Endothelial cell (in vitro differentiated cells): ENCODE measurements at regions not wholly inside any gene's neighbourhood (a gene's known extent, or its start where the extent isn't known, plus 50 kb on each side); places are given as distances from the start of the nearest gene placed in this dataset.

ENCODE experiments used
- DNase-seq: peaks from one replicate; pipeline ENCODE4 v3.0.0; 2021; ENCODE audit warnings: low spot score
- H3K27ac Mint-ChIP-seq: one replicate; pipeline ENCODE4 v1.8.0; 2021; ENCODE audit warnings: mixed read lengths, inconsistent platforms; ENCODE audit not compliant: unreplicated experiment
- H3K27me3 Mint-ChIP-seq: one replicate; pipeline ENCODE4 v1.8.0; 2021; ENCODE audit warnings: mild to moderate bottlenecking, moderate library complexity, mixed read lengths, inconsistent platforms; ENCODE audit not compliant: unreplicated experiment
- H3K36me3 Mint-ChIP-seq: one replicate; pipeline ENCODE4 v1.8.0; 2021; ENCODE audit warnings: mild to moderate bottlenecking, low read depth, mixed read lengths, inconsistent platforms; ENCODE audit not compliant: unreplicated experiment
- H3K4me1 Mint-ChIP-seq: one replicate; pipeline ENCODE4 v1.8.0; 2021; ENCODE audit warnings: mild to moderate bottlenecking, mixed read lengths, inconsistent platforms; ENCODE audit not compliant: unreplicated experiment
- H3K4me3 Mint-ChIP-seq: one replicate; pipeline ENCODE4 v1.8.0; 2021; ENCODE audit warnings: mild to moderate bottlenecking, mixed read lengths, inconsistent platforms; ENCODE audit not compliant: unreplicated experiment
- H3K9me3 Mint-ChIP-seq: one replicate; pipeline ENCODE4 v1.8.0; 2021; ENCODE audit warnings: mixed read lengths, inconsistent platforms; ENCODE audit not compliant: unreplicated experiment
- CTCF ChIP-seq: fragments of 200-600 bp; sonication (generic); IDR thresholded peaks from one replicate; pipeline ENCODE4 v1.5.0; 2021; ENCODE audit warnings: antibody characterized with exemption; ENCODE audit not compliant: unreplicated experiment

- Mint-ChIP-seq H3K36me3 (no peaks in the 10 kb centered on the region), H3K4me3 (no peak overlapping the region), H3K27ac (no peak overlapping the region), H3K27me3 (peaks cover 7% of the 10 kb centered on the region), H3K4me1 (peaks cover 12% of the 10 kb centered on the region), H3K9me3 (no peaks in the 10 kb centered on the region)
- no peak for DNase-seq
- TF ChIP-seq CTCF = no peak
Observed at GRCh38 chr15:95254263-95254662, 1022.9 kb downstream of the MCTP2 start.

- Mint-ChIP-seq H3K4me1 (peaks cover 34% of the 10 kb centered on the region), H3K27me3 (peaks cover 7% of the 10 kb centered on the region), H3K36me3 (no peaks in the 10 kb centered on the region), H3K27ac (peak overlapping the region; percentile 76), H3K4me3 (no peak overlapping the region), H3K9me3 (no peaks in the 10 kb centered on the region)
- DNase-seq = peak; percentile 67
- TF ChIP-seq CTCF = peak; percentile 90
Observed at GRCh38 chr15:95259513-95259912, 1028.2 kb downstream of the MCTP2 start.

- no peaks in the 10 kb centered on the region for H3K9me3 Mint-ChIP-seq
- peaks cover 32% of the 10 kb centered on the region for H3K4me1 Mint-ChIP-seq
- H3K27ac Mint-ChIP-seq = peak overlapping the region; percentile 76
- no peak overlapping the region for H3K4me3 Mint-ChIP-seq
- DNase-seq = peak; percentile 25
- no peaks in the 10 kb centered on the region for H3K36me3 Mint-ChIP-seq
- peaks cover 7% of the 10 kb centered on the region for H3K27me3 Mint-ChIP-seq
- no peak for TF ChIP-seq CTCF
Observed at GRCh38 chr15:95259965-95260364, 1028.6 kb downstream of the MCTP2 start.

GRCh38 chr15:95260856-95261255 is 1029.5 kb downstream of the MCTP2 start:
- TF ChIP-seq CTCF = no peak
- Mint-ChIP-seq H3K27ac (no peak overlapping the region), H3K9me3 (no peaks in the 10 kb centered on the region), H3K4me1 (peaks cover 31% of the 10 kb centered on the region), H3K36me3 (no peaks in the 10 kb centered on the region), H3K4me3 (no peak overlapping the region), H3K27me3 (peaks cover 7% of the 10 kb centered on the region)
- DNase-seq = no peak

- Mint-ChIP-seq H3K27ac (no peak overlapping the region), H3K4me1 (peaks cover 35% of the 10 kb centered on the region), H3K9me3 (no peaks in the 10 kb centered on the region), H3K36me3 (no peaks in the 10 kb centered on the region), H3K4me3 (no peak overlapping the region), H3K27me3 (peaks cover 7% of the 10 kb centered on the region)
- TF ChIP-seq CTCF = no peak
- no peak for DNase-seq
Observed at GRCh38 chr15:95261546-95261945, 1030.2 kb downstream of the MCTP2 start.
